A549 (cell line): ENCODE measurements at regions not wholly inside any gene's neighbourhood (a gene's known extent, or its start where the extent isn't known, plus 50 kb on each side); places are given as distances from the start of the nearest gene placed in this dataset.

Source experiments
- ATAC-seq, 2 experiments: fragments of 200-7000 bp in 1 of 2; fragments of >200 bp in 1 of 2; cut with Nextera tagmentation in 1 of 2; cut with Tn5 transposase in 1 of 2; 3 replicates each; pipeline versions ENCODE4 v1.8.0 to v1.9.1; 2018 to 2020; ENCODE audit warnings: mild to moderate bottlenecking in 1 of 2, moderate library complexity in 1 of 2
- CTCF ChIA-PET: fragments of 300-600 bp; sonication (Branson Sonifier 250); formaldehyde crosslinking; extraction: SDS; loops from one replicate; lab custom pipeline; 2021; ENCODE audit warnings: antibody characterized with exemption, inconsistent platforms; lab: Yijun Ruan, JAX
- POLR2A ChIA-PET: fragments of 350-600 bp; formaldehyde crosslinking; extraction: SDS; loops from one replicate; lab custom pipeline; 2021; ENCODE audit warnings: antibody characterized with exemption, inconsistent platforms; lab: Yijun Ruan, JAX
- DNase-seq, 2 experiments: peaks; one replicate each; pipeline versions ENCODE4 v3.0.0 to v3.0.0-alpha.2; 2011 to 2016; ENCODE audit warnings: low read depth in 1 of 2, low spot score in 1 of 2
- FAIRE-seq: peaks from 2 replicates; lab custom pipeline; 2011; peaks lifted over from hg19 to GRCh38; lab: Jason Lieb, UNC
- H3K27ac ChIP-seq, 2 experiments: fragments of >200 bp; sonication (Bioruptor Twin); formaldehyde crosslinking; 3 replicates each; pipeline ENCODE4 v1.5.1; 2016 to 2017
- H3K4me1 ChIP-seq: fragments of >200 bp; sonication (Bioruptor Twin); formaldehyde crosslinking; 3 replicates; pipeline ENCODE4 v1.6.1; 2016
- H3K4me2 ChIP-seq: fragments of >200 bp; sonication (Bioruptor Twin); formaldehyde crosslinking; 3 replicates; pipeline ENCODE4 v1.6.1; 2016
- H3K4me3 ChIP-seq: fragments of >200 bp; sonication (Bioruptor Twin); formaldehyde crosslinking; 3 replicates; pipeline ENCODE4 v1.5.1; 2016
- H3K9me3 ChIP-seq: fragments of >200 bp; sonication (Bioruptor Twin); formaldehyde crosslinking; 3 replicates; pipeline ENCODE4 v1.6.1; 2016
- CBX2 ChIP-seq: fragments of 200-600 bp; sonication (generic); IDR thresholded peaks from 2 replicates; pipeline ENCODE4 v1.6.1; 2016; ENCODE audit warnings: low read depth, mild to moderate bottlenecking, borderline replicate concordance
- CHD2 ChIP-seq: fragments of 150-350 bp; IDR thresholded peaks from 2 replicates; pipeline ENCODE4 v1.6.1; 2014; ENCODE audit warnings: low read length; ENCODE audit not compliant: partially characterized antibody
- CHD4 ChIP-seq: fragments of 200-600 bp; sonication (generic); IDR thresholded peaks from 2 replicates; pipeline ENCODE4 v1.6.1; 2016; ENCODE audit warnings: antibody characterized with exemption, mild to moderate bottlenecking, borderline replicate concordance
- EHMT2 ChIP-seq: fragments of 200-600 bp; sonication (generic); IDR thresholded peaks from 2 replicates; pipeline ENCODE4 v1.6.1; 2016; ENCODE audit warnings: antibody characterized with exemption, low read depth, mild to moderate bottlenecking, moderate library complexity
- EP300 ChIP-seq, 2 experiments: fragments of >200 bp; sonication (Bioruptor Twin); formaldehyde crosslinking; IDR thresholded peaks; 2 replicates in 1 of 2; 3 replicates in 1 of 2; pipeline ENCODE4 v1.6.1; 2016 to 2017
- FOSB ChIP-seq: fragments of 250-450 bp; sonication (Bioruptor Pico); IDR thresholded peaks from 2 replicates; pipeline ENCODE4 v1.5.0; 2020; ENCODE audit warnings: mild to moderate bottlenecking, moderate library complexity
- FOXS1 ChIP-seq: fragments of 250-450 bp; sonication (Bioruptor Pico); IDR thresholded peaks from 2 replicates; pipeline ENCODE4 v1.5.0; 2020; ENCODE audit warnings: mild to moderate bottlenecking, moderate library complexity
- HEYL ChIP-seq: fragments of 250-450 bp; sonication (Bioruptor Pico); IDR thresholded peaks from 2 replicates; pipeline ENCODE4 v1.8.0; 2021; ENCODE audit warnings: mild to moderate bottlenecking, moderate library complexity
- HOXB13 ChIP-seq: fragments of 250-450 bp; sonication (Bioruptor Pico); IDR thresholded peaks from 2 replicates; pipeline ENCODE4 v1.5.0; 2020; ENCODE audit warnings: low read depth, mild to moderate bottlenecking, moderate library complexity
- HOXB5 ChIP-seq: fragments of 250-450 bp; sonication (Bioruptor Pico); IDR thresholded peaks from 2 replicates; pipeline ENCODE4 v1.5.0; 2020; ENCODE audit warnings: mild to moderate bottlenecking, moderate library complexity
- JUN ChIP-seq, 2 experiments: fragments of >200 bp; sonication (Bioruptor Twin); formaldehyde crosslinking; IDR thresholded peaks; 2 replicates in 1 of 2; 3 replicates in 1 of 2; pipeline ENCODE4 v1.6.1; 2016 to 2017
- JUNB ChIP-seq: fragments of >200 bp; sonication (Bioruptor Twin); formaldehyde crosslinking; IDR thresholded peaks from 2 replicates; pipeline ENCODE4 v1.6.1; 2016
- KDM1A ChIP-seq: fragments of 200-600 bp; sonication (generic); IDR thresholded peaks from 2 replicates; pipeline ENCODE4 v1.6.1; 2016; ENCODE audit warnings: low read depth, mild to moderate bottlenecking
- KDM5A ChIP-seq: fragments of 200-600 bp; sonication (generic); IDR thresholded peaks from 2 replicates; pipeline ENCODE4 v1.6.1; 2016; ENCODE audit warnings: antibody characterized with exemption, mild to moderate bottlenecking
- MAFK ChIP-seq: fragments of 450-650 bp; IDR thresholded peaks from 2 replicates; pipeline ENCODE4 v1.6.1; 2014; ENCODE audit not compliant: partially characterized antibody
- RAD21 ChIP-seq, 2 experiments: fragments of >200 bp in 1 of 2; sonication (Bioruptor Twin) in 1 of 2; formaldehyde crosslinking in 1 of 2; IDR thresholded peaks in 1 of 2; conservative IDR thresholded peaks in 1 of 2; 2 replicates in 1 of 2; 3 replicates in 1 of 2; pipeline ENCODE4 v1.6.1; 2012 to 2018; ENCODE audit warnings: inconsistent platforms in 1 of 2
- RCOR1 ChIP-seq: fragments of 150-350 bp; IDR thresholded peaks from 2 replicates; pipeline ENCODE4 v1.6.1; 2014; ENCODE audit warnings: antibody characterized with exemption, low read length, low read depth
- RFX5 ChIP-seq: fragments of 450-650 bp; IDR thresholded peaks from 2 replicates; pipeline ENCODE4 v1.7.1; 2014; ENCODE audit warnings: antibody characterized with exemption, mild to moderate bottlenecking, moderate library complexity
- SMC3 ChIP-seq: fragments of >200 bp; sonication (Bioruptor Twin); formaldehyde crosslinking; IDR thresholded peaks from 3 replicates; pipeline ENCODE4 v1.6.1; 2018; ENCODE audit warnings: inconsistent platforms
- TFCP2L1 ChIP-seq: fragments of 250-450 bp; sonication (Bioruptor Pico); IDR thresholded peaks from 2 replicates; pipeline ENCODE4 v1.5.0; 2021; ENCODE audit warnings: mild to moderate bottlenecking
- ZC3H11A ChIP-seq: fragments of 450-650 bp; IDR thresholded peaks from 2 replicates; pipeline ENCODE4 v1.6.1; 2014; ENCODE audit warnings: antibody characterized with exemption, mild to moderate bottlenecking
- ZNF302 ChIP-seq: fragments of 250-450 bp; sonication (Bioruptor Pico); IDR thresholded peaks from 2 replicates; pipeline ENCODE4 v1.9.0; 2021; ENCODE audit warnings: inconsistent platforms, mild to moderate bottlenecking, moderate library complexity
- WGBS: methylation state at CpG from one replicate; pipeline ENCODE4 v1.1.6; 2017; ENCODE audit errors: missing lambda C conversion rate; 5-methylcytosine and 5-hydroxymethylcytosine counted together
- TF ChIP-seq, protein P1 (sequence below): fragments of 150-350 bp; IDR thresholded peaks from 2 replicates; pipeline ENCODE4 v1.6.1; 2014; ENCODE audit warnings: low read depth, mild to moderate bottlenecking, low read length
- TF ChIP-seq, protein P2 (sequence below): fragments of >200 bp; sonication (Bioruptor Twin); formaldehyde crosslinking; IDR thresholded peaks from 3 replicates; pipeline ENCODE4 v1.5.1; 2016
- TF ChIP-seq, protein P3 (sequence below): fragments of 250-450 bp; sonication (Bioruptor Pico); IDR thresholded peaks from 2 replicates; pipeline ENCODE4 v1.5.0; 2020; ENCODE audit warnings: low read depth, mild to moderate bottlenecking, moderate library complexity

DNA sequence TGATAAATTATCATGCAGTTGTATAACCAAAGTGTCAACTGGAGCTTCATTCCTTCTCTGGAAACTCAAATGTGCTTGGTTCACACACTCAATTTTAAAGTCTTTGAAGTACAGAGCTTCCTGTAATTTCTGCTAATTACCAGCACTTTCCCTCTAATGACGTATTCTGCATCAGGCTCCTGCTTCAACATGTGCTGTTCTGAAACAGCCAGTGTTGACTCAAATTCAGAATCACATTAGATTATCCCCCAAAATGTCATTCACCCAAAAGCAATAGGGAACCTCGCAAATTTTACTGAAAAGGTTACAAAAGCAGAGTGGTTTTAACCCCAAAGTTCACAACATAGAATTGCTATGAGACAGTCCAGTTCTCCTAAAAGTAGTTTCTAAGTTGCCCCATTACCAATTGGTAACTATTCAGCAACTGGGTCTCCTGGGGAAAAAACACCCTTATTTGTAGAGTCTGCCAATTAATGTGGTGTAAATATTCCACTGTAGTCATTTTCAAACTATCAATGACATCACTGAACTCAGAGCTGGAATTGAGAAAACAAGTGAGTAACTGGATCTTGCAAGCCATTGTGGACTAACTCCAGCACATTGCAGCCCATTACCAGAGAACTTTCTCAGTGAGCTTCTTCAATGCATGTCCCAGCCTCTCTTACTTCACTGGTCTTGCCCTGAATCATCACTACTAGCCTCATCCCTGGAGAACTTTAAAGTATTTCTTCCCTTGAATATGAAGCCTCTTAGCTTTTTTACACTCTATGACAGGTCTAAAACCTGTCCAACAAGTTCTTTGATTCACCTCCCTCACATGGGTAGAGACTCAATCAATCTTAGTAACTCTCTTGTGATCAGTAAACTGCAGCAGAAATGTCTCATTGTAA is 955.4 kb downstream of the EFNB2 start:
- ATAC-seq: no peak
- 20% methylated on average over 2 of the region's 2 CpGs for WGBS
- TF ChIP-seq, protein P1, sequence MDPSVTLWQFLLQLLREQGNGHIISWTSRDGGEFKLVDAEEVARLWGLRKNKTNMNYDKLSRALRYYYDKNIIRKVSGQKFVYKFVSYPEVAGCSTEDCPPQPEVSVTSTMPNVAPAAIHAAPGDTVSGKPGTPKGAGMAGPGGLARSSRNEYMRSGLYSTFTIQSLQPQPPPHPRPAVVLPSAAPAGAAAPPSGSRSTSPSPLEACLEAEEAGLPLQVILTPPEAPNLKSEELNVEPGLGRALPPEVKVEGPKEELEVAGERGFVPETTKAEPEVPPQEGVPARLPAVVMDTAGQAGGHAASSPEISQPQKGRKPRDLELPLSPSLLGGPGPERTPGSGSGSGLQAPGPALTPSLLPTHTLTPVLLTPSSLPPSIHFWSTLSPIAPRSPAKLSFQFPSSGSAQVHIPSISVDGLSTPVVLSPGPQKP: no peak
- no peak for TF ChIP-seq TFCP2L1 (CRISPR knock-in tag)
- no peak for TF ChIP-seq ZNF302 (CRISPR knock-in tag)
- TF ChIP-seq HOXB13 (CRISPR knock-in tag): no peak
- TF ChIP-seq CHD2: no peak
- TF ChIP-seq, protein P2, sequence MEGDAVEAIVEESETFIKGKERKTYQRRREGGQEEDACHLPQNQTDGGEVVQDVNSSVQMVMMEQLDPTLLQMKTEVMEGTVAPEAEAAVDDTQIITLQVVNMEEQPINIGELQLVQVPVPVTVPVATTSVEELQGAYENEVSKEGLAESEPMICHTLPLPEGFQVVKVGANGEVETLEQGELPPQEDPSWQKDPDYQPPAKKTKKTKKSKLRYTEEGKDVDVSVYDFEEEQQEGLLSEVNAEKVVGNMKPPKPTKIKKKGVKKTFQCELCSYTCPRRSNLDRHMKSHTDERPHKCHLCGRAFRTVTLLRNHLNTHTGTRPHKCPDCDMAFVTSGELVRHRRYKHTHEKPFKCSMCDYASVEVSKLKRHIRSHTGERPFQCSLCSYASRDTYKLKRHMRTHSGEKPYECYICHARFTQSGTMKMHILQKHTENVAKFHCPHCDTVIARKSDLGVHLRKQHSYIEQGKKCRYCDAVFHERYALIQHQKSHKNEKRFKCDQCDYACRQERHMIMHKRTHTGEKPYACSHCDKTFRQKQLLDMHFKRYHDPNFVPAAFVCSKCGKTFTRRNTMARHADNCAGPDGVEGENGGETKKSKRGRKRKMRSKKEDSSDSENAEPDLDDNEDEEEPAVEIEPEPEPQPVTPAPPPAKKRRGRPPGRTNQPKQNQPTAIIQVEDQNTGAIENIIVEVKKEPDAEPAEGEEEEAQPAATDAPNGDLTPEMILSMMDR: no peak
- TF ChIP-seq RFX5: no peak
- TF ChIP-seq KDM5A: no peak
- Histone ChIP-seq H3K4me2 (no peak overlapping the region), H3K4me3 (no peak overlapping the region), H3K9me3 (no peaks in the 10 kb centered on the region), H3K27ac (no peak overlapping the region), H3K4me1 (no peaks in the 10 kb centered on the region)
- CTCF ChIA-PET: interaction anchor here (2.0 kb wide), 1 partner anchor 14 kb away, joined by 5 read pairs; no protein-coding TSS in a partner anchor
- DNase-seq: no peak
- POLR2A ChIA-PET: no interaction called here
- FAIRE-seq: no peak

DNA sequence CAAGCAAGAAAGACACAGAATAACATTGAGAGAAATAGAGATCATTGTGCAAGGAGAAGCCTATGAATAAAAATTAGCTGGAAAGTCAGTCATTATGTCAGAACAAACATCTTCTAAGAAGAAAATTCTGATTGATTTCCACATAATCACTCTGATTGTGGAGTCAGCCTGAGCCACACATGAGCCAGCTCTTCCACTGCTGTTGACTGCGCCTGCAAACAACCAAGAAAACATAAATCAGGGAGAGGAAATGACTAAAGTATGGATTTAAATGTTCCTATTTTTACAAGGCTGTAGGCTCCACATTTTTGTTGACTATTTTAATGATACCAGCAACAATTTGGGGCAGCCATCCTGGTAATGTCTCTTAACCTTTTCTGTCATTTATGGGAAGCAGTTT is 962.3 kb downstream of the EFNB2 start:
- Histone ChIP-seq H3K9me3 (no peaks in the 10 kb centered on the region), H3K4me1 (no peaks in the 10 kb centered on the region), H3K4me3 (no peak overlapping the region), H3K4me2 (no peak overlapping the region), H3K27ac (no peak overlapping the region)
- ATAC-seq: no peak
- 54% methylated on average over 1 of the region's 1 CpG for WGBS
- TF ChIP-seq CBX2 (no peak), HOXB5 (CRISPR knock-in tag) (no peak), JUNB (no peak), EHMT2 (no peak), ZNF302 (CRISPR knock-in tag) (no peak), SMC3 (no peak), CHD4 (no peak)
- TF ChIP-seq, protein P3, sequence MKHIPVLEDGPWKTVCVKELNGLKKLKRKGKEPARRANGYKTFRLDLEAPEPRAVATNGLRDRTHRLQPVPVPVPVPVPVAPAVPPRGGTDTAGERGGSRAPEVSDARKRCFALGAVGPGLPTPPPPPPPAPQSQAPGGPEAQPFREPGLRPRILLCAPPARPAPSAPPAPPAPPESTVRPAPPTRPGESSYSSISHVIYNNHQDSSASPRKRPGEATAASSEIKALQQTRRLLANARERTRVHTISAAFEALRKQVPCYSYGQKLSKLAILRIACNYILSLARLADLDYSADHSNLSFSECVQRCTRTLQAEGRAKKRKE: no peak
- ChIA-PET CTCF (no interaction called here), POLR2A (no interaction called here)
- no peak for DNase-seq
- FAIRE-seq: no peak

DNA sequence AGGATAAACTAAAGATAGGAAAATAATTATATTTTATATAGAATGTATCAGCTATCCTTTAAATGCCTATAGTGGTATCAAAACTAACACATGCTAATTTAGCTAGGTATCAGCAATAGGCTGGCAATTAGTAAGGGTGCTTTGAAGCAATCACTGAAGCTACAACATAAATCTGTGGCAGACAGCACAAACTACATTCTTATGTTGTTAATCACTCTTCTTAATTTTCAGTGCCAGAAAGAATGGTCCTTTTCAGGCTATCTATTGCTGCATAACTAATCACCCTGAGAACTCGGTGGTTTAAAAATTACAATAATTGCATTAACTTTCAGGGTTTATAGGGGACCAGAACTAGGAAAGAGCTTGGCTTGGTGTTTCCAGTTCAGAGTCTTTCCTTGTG is 963.1 kb downstream of the EFNB2 start:
- no peak for DNase-seq
- CTCF ChIA-PET: no interaction called here
- H3K4me1 ChIP-seq: no peaks in the 10 kb centered on the region
- no peak overlapping the region for H3K4me3 ChIP-seq
- WGBS: 8% methylated on average over 1 of the region's 1 CpG
- no peak for FAIRE-seq
- TF ChIP-seq MAFK (no peak), KDM1A (no peak), FOXS1 (CRISPR knock-in tag) (no peak), FOSB (CRISPR knock-in tag) (no peak), JUN (IDR thresholded peaks at IDR 0.05) (no peak), RCOR1 (no peak), ZC3H11A (no peak), EHMT2 (no peak), HEYL (no peak), RAD21 (conservative IDR thresholded peaks at IDR 0.05 in 1 of 2, IDR thresholded peaks at IDR 0.05 in 1 of 2) (no peak), EP300 (IDR thresholded peaks at IDR 0.05) (no peak)
- TF ChIP-seq, protein P3: no peak
- TF ChIP-seq, all 56 proteins: peak for 0
- no peaks in the 10 kb centered on the region for H3K9me3 ChIP-seq
- H3K4me2 ChIP-seq: no peak overlapping the region
- no peak overlapping the region for H3K27ac ChIP-seq
- ATAC-seq: no peak
- POLR2A ChIA-PET: no interaction called here
